NCI-H524 treated with DMSO at 0.1 percent for 48 hours (cell line): ENCODE measurements at regions not wholly inside any gene's neighbourhood (a gene's known extent, or its start where the extent isn't known, plus 50 kb on each side); places are given as distances from the start of the nearest gene placed in this dataset.

Experiments used
- DNase-seq: peaks from one replicate; lab custom pipeline; 2025; lab: John Stamatoyannopoulos, UW

GRCh38 chr20:48571949-48572847, 255.6 kb downstream of the PREX1 start:
- DNase-seq = no peak

- DNase-seq = no peak
Measured at GRCh38 chr20:48569679-48570078, 258.1 kb downstream of the PREX1 start.

GRCh38 chr20:48568520-48568919, 259.3 kb downstream of the PREX1 start:
- DNase-seq = no peak

- DNase-seq = no peak
Measured at GRCh38 chr20:48567145-48567544, 260.7 kb downstream of the PREX1 start.

GRCh38 chr20:48564982-48565539, 262.7 kb downstream of the PREX1 start:
- no peak for DNase-seq

GRCh38 chr20:48563191-48563870, 264.5 kb downstream of the PREX1 start:
- no peak for DNase-seq

GRCh38 chr20:48562586-48563116, 265.1 kb downstream of the PREX1 start:
- DNase-seq = no peak

GRCh38 chr20:48558906-48559305, 268.9 kb downstream of the PREX1 start:
- no peak for DNase-seq

- no peak for DNase-seq
Measured at GRCh38 chr20:48557380-48557779, 270.4 kb downstream of the PREX1 start.

GRCh38 chr20:48556956-48557355, 270.8 kb downstream of the PREX1 start:
- DNase-seq = peak; percentile 38

- no peak for DNase-seq
Measured at GRCh38 chr20:48552550-48552949, 275.2 kb downstream of the PREX1 start.

- DNase-seq = no peak
Measured at GRCh38 chr20:48550814-48551213, 277.0 kb downstream of the PREX1 start.

GRCh38 chr20:48547664-48548063, 280.1 kb downstream of the PREX1 start:
- no peak for DNase-seq

GRCh38 chr20:48544402-48545339, 283.1 kb downstream of the PREX1 start:
- DNase-seq = peak; percentile 31

- no peak for DNase-seq
Measured at GRCh38 chr20:48541581-48542071, 286.2 kb downstream of the PREX1 start.

GRCh38 chr20:48538856-48539255, 288.9 kb downstream of the PREX1 start:
- no peak for DNase-seq

GRCh38 chr20:48538058-48538825, 289.6 kb downstream of the PREX1 start:
- no peak for DNase-seq

GRCh38 chr20:48536206-48536605, 291.6 kb downstream of the PREX1 start:
- no peak for DNase-seq

- DNase-seq = no peak
Measured at GRCh38 chr20:48535556-48535955, 292.2 kb downstream of the PREX1 start.

GRCh38 chr20:48532028-48532427, 295.8 kb downstream of the PREX1 start:
- no peak for DNase-seq

GRCh38 chr20:48531505-48531904, 296.3 kb downstream of the PREX1 start:
- no peak for DNase-seq
